H9 (cell line): ENCODE measurements at regions not wholly inside any gene's neighbourhood (a gene's known extent, or its start where the extent isn't known, plus 50 kb on each side); places are given as distances from the start of the nearest gene placed in this dataset.

ENCODE experiments used
- DNase-seq: peaks from one replicate; pipeline ENCODE4 v3.0.0-alpha.2; 2017
- H2AFZ ChIP-seq: one replicate; pipeline ENCODE4 v1.6.1; 2013; ENCODE audit warnings: mild to moderate bottlenecking, low read length, control low read depth, moderate library complexity
- H2AK5ac ChIP-seq: 2 replicates; pipeline ENCODE4 v1.6.1; 2013; ENCODE audit warnings: low read length, control low read depth, mixed read lengths; ENCODE audit not compliant: insufficient read length
- H2BK120ac ChIP-seq: one replicate; pipeline ENCODE4 v1.6.1; 2013; ENCODE audit warnings: low read depth, mild to moderate bottlenecking, low read length, control low read depth, inconsistent platforms; ENCODE audit not compliant: poor library complexity, severe bottlenecking
- H2BK12ac ChIP-seq: 2 replicates; pipeline ENCODE4 v1.6.1; 2013; ENCODE audit warnings: low read length, control low read depth, mixed read lengths, low read depth; ENCODE audit not compliant: insufficient read length
- H2BK15ac ChIP-seq: 2 replicates; pipeline ENCODE4 v1.6.1; 2013; ENCODE audit warnings: low read depth, low read length, control low read depth
- H2BK20ac ChIP-seq: one replicate; pipeline ENCODE4 v1.6.1; 2013; ENCODE audit warnings: low read depth, mild to moderate bottlenecking, low read length, control low read depth, inconsistent platforms; ENCODE audit not compliant: poor library complexity, severe bottlenecking
- H2BK5ac ChIP-seq: 2 replicates; pipeline ENCODE4 v1.6.1; 2013; ENCODE audit warnings: low read length, control low read depth, mixed read lengths; ENCODE audit not compliant: insufficient read length
- H3K14ac ChIP-seq: 2 replicates; pipeline ENCODE4 v1.6.1; 2013; ENCODE audit warnings: low read length, control low read depth; ENCODE audit not compliant: insufficient read depth
- H3K18ac ChIP-seq: 2 replicates; pipeline ENCODE4 v1.6.1; 2013; ENCODE audit warnings: low read depth, mild to moderate bottlenecking, mixed read lengths, low read length, control low read depth; ENCODE audit not compliant: insufficient read length
- H3K23ac ChIP-seq: 2 replicates; pipeline ENCODE4 v1.6.1; 2013; ENCODE audit warnings: low read length, control low read depth, mixed read lengths, low read depth; ENCODE audit not compliant: insufficient read length
- H3K23me2 ChIP-seq: 2 replicates; pipeline ENCODE4 v1.6.1; 2013; ENCODE audit warnings: low read depth, mild to moderate bottlenecking, mixed read lengths, low read length, control low read depth; ENCODE audit not compliant: insufficient read length, poor library complexity, severe bottlenecking
- H3K27ac ChIP-seq: 2 replicates; pipeline ENCODE4 v1.5.1; 2013; ENCODE audit warnings: low read length, control low read depth, mixed read lengths, low read depth; ENCODE audit not compliant: insufficient read length
- H3K27me3 ChIP-seq: 2 replicates; pipeline ENCODE4 v1.6.1; 2013; ENCODE audit warnings: low read length, control low read depth, inconsistent platforms; ENCODE audit not compliant: insufficient read depth
- H3K4ac ChIP-seq: 2 replicates; pipeline ENCODE4 v1.6.1; 2013; ENCODE audit warnings: low read depth, mild to moderate bottlenecking, control low read depth, inconsistent platforms, low read length, moderate library complexity
- H3K4me1 ChIP-seq: 2 replicates; pipeline ENCODE4 v1.6.1; 2013; ENCODE audit warnings: low read length, control low read depth, inconsistent platforms; ENCODE audit not compliant: insufficient read depth
- H3K4me2 ChIP-seq: 2 replicates; pipeline ENCODE4 v1.6.1; 2013; ENCODE audit warnings: low read length, control low read depth, mixed read lengths; ENCODE audit not compliant: insufficient read length, insufficient read depth
- H3K56ac ChIP-seq: 2 replicates; pipeline ENCODE4 v1.6.1; 2013; ENCODE audit warnings: low read depth, mild to moderate bottlenecking, mixed read lengths, low read length, control low read depth; ENCODE audit not compliant: insufficient read length
- H3K79me1 ChIP-seq: 2 replicates; pipeline ENCODE4 v1.6.1; 2013; ENCODE audit warnings: low read depth, mild to moderate bottlenecking, moderate library complexity, low read length, control low read depth, inconsistent platforms; ENCODE audit not compliant: insufficient read depth, poor library complexity, severe bottlenecking
- H3K79me2 ChIP-seq: 2 replicates; pipeline ENCODE4 v1.6.1; 2013; ENCODE audit warnings: low read length, control low read depth, inconsistent platforms; ENCODE audit not compliant: insufficient read depth
- H3K9ac ChIP-seq: 2 replicates; pipeline ENCODE4 v1.6.1; 2013; ENCODE audit warnings: low read length, control low read depth, mixed read lengths; ENCODE audit not compliant: insufficient read length; ENCODE audit errors: extremely low read depth
- H3K9me3 ChIP-seq: one replicate; pipeline ENCODE4 v1.6.1; 2013; ENCODE audit warnings: low read depth, low read length, inconsistent platforms; ENCODE audit not compliant: control insufficient read depth
- H3T11ph ChIP-seq: one replicate; pipeline ENCODE4 v1.6.1; 2013; ENCODE audit warnings: mild to moderate bottlenecking, low read length, control low read depth, inconsistent platforms
- H4K20me1 ChIP-seq: one replicate; pipeline ENCODE4 v1.6.1; 2013; ENCODE audit not compliant: control insufficient read depth, insufficient read length, insufficient read depth
- H4K5ac ChIP-seq: 2 replicates; pipeline ENCODE4 v1.6.1; 2013; ENCODE audit warnings: low read depth, mild to moderate bottlenecking, mixed read lengths, low read length, control low read depth; ENCODE audit not compliant: insufficient read length
- H4K8ac ChIP-seq: replicated peaks from 2 replicates; pipeline ENCODE4 v1.6.1; 2013; ENCODE audit warnings: low read length, control low read depth, mixed read lengths, low read depth; ENCODE audit not compliant: insufficient read length
- H4K91ac ChIP-seq: 2 replicates; pipeline ENCODE4 v1.6.1; 2013; ENCODE audit warnings: low read depth, mild to moderate bottlenecking, moderate library complexity, mixed read lengths, low read length, control low read depth; ENCODE audit not compliant: insufficient read length
- H3K27ac Mint-ChIP-seq, 3 experiments: 2 replicates in 2 of 3; 3 replicates in 1 of 3; pipeline ENCODE4 v1.8.0; 2020 to 2021; ENCODE audit warnings: mixed read lengths in 3 of 3, mild to moderate bottlenecking in 1 of 3, moderate library complexity in 1 of 3
- H3K27me3 Mint-ChIP-seq: 2 replicates; pipeline ENCODE4 v1.8.0; 2021; ENCODE audit warnings: low read depth, mild to moderate bottlenecking, moderate library complexity, mixed read lengths
- H3K36me3 Mint-ChIP-seq, 3 experiments: 2 replicates in 2 of 3; 3 replicates in 1 of 3; pipeline ENCODE4 v1.8.0; 2020 to 2021; ENCODE audit warnings: low read depth in 3 of 3, mixed read lengths in 3 of 3; ENCODE audit not compliant: insufficient read depth in 1 of 3
- H3K4me1 Mint-ChIP-seq, 2 experiments: 2 replicates each; pipeline ENCODE4 v1.8.0; 2020; ENCODE audit warnings: mixed read lengths in 2 of 2
- H3K4me3 Mint-ChIP-seq, 2 experiments: 2 replicates in 1 of 2; 3 replicates in 1 of 2; pipeline ENCODE4 v1.8.0; 2020 to 2021; ENCODE audit warnings: mild to moderate bottlenecking in 2 of 2, mixed read lengths in 2 of 2, moderate library complexity in 1 of 2
- H3K9me3 Mint-ChIP-seq, 2 experiments: 2 replicates in 1 of 2; 3 replicates in 1 of 2; pipeline ENCODE4 v1.8.0; 2020; ENCODE audit warnings: mild to moderate bottlenecking in 2 of 2, mixed read lengths in 2 of 2, moderate library complexity in 1 of 2
- CTCF ChIP-seq: fragments of 200-600 bp; sonication (generic); conservative IDR thresholded peaks from 3 replicates; pipeline ENCODE4 v1.8.0; 2021; ENCODE audit warnings: antibody characterized with exemption, mild to moderate bottlenecking
- WGBS: extraction: QIAGEN DNeasy Blood & Tissue Kit; methylation state at CpG from one replicate; pipeline ENCODE4 v1.1.7; 2013; ENCODE audit warnings: missing lambda C conversion rate, low lambda C conversion rate, mixed read lengths; ENCODE audit not compliant: insufficient read length; ENCODE audit errors: extremely low coverage; 5-methylcytosine and 5-hydroxymethylcytosine counted together

GRCh38 chr5:160956051-160956450 is 104.0 kb upstream of the ATP10B start:
- H2BK12ac ChIP-seq = no peak overlapping the region
- WGBS = no CpG with 5 or more reads among the region's 1 CpG
- H3K56ac ChIP-seq = no peak overlapping the region
- H3K9ac ChIP-seq = no peak overlapping the region
- H3K27me3 Mint-ChIP-seq = no peaks in the 10 kb centered on the region
- H3K27ac Mint-ChIP-seq = no peak overlapping the region
- no peak overlapping the region for H4K5ac ChIP-seq
- H3K4me1 ChIP-seq = no peaks in the 10 kb centered on the region
- H3K18ac ChIP-seq = no peak overlapping the region
- H2AK5ac ChIP-seq = no peak overlapping the region
- H2BK15ac ChIP-seq = no peak overlapping the region
- no peak overlapping the region for H3T11ph ChIP-seq
- H3K23me2 ChIP-seq = no peaks in the 10 kb centered on the region
- H2AFZ ChIP-seq = no peak overlapping the region
- H2BK120ac ChIP-seq = no peak overlapping the region
- no peak overlapping the region for H3K27ac ChIP-seq
- H3K4me3 Mint-ChIP-seq = no peak overlapping the region
- no peak overlapping the region for H3K14ac ChIP-seq
- DNase-seq = no peak
- H4K8ac ChIP-seq = no peak overlapping the region
- H3K36me3 Mint-ChIP-seq = no peaks in the 10 kb centered on the region
- H3K79me2 ChIP-seq = no peaks in the 10 kb centered on the region
- H4K20me1 ChIP-seq = no peaks in the 10 kb centered on the region
- no peak overlapping the region for H2BK20ac ChIP-seq
- H3K9me3 ChIP-seq = no peaks in the 10 kb centered on the region
- H3K23ac ChIP-seq = no peak overlapping the region
- H3K4me1 Mint-ChIP-seq = no peaks in the 10 kb centered on the region
- H3K9me3 Mint-ChIP-seq = no peaks in the 10 kb centered on the region
- H3K4ac ChIP-seq = no peak overlapping the region
- H3K4me2 ChIP-seq = no peak overlapping the region
- no peaks in the 10 kb centered on the region for H3K27me3 ChIP-seq
- H2BK5ac ChIP-seq = no peak overlapping the region
- H4K91ac ChIP-seq = no peak overlapping the region
- H3K79me1 ChIP-seq = no peaks in the 10 kb centered on the region
- no peak for TF ChIP-seq CTCF
